Mammary epithelial cell (primary cell): ENCODE measurements at regions not wholly inside any gene's neighbourhood (a gene's known extent, or its start where the extent isn't known, plus 50 kb on each side); places are given as distances from the start of the nearest gene placed in this dataset.

Experiments used
- CTCF ChIP-seq, 2 donors: IDR thresholded peaks in 1 of 2; conservative IDR thresholded peaks in 1 of 2; 2 replicates each; pipeline ENCODE4 v1.5.1; 2011 to 2012; ENCODE audit warnings: inconsistent platforms in 2 of 2, low read length in 2 of 2, mild to moderate bottlenecking in 2 of 2, control low read depth in 1 of 2, low read depth in 1 of 2; ENCODE audit not compliant: insufficient read depth in 1 of 2; ENCODE audit errors: extremely low read depth in 1 of 2
- EZH2 ChIP-seq: IDR thresholded peaks from 2 replicates; pipeline ENCODE4 v1.6.1; 2012; ENCODE audit warnings: low read length, inconsistent platforms, borderline replicate concordance

- no peak for TF ChIP-seq CTCF (conservative IDR thresholded peaks at IDR 0.05 in 1 of 2, IDR thresholded peaks at IDR 0.05 in 1 of 2; ENCODE audit: extremely low read depth in 1 of 2, insufficient read depth in 1 of 2, low read depth in 1 of 2, low read length in 2 of 2)
- no peak for TF ChIP-seq EZH2
Observed at GRCh38 chr2:21543630-21544029, 419.9 kb downstream of the TDRD15 start.
